Panc1 (cell line): ENCODE measurements at regions not wholly inside any gene's neighbourhood (a gene's known extent, or its start where the extent isn't known, plus 50 kb on each side); places are given as distances from the start of the nearest gene placed in this dataset.

ENCODE experiments used
- ATAC-seq: fragments of 200-7000 bp; cut with Tn5 transposase; 2 replicates; pipeline ENCODE4 v1.9.1; 2020; ENCODE audit warnings: mild to moderate bottlenecking, moderate library complexity
- BruUV-seq: library from RNA; stranded (reverse); fragments of 400-500 nt; replicated peaks from 2 replicates; lab custom pipeline; 2021; lab: Mats Ljungman, UMichigan
- CTCF ChIA-PET: fragments of 300-600 bp; sonication (Branson Sonifier 250); formaldehyde crosslinking; loops from one replicate; lab custom pipeline; 2022; ENCODE audit warnings: antibody characterized with exemption; lab: Charles Lee
- POLR2A ChIA-PET: fragments of 300-600 bp; sonication (Branson Sonifier 250); formaldehyde crosslinking; loops from one replicate; lab custom pipeline; 2022; ENCODE audit warnings: antibody characterized with exemption; lab: Charles Lee
- DNase-seq: peaks from one replicate; pipeline ENCODE4 v3.0.0-alpha.2; 2010; ENCODE audit warnings: low read depth, low spot score
- H3K27ac ChIP-seq: 2 replicates; pipeline ENCODE4 v1.5.1; 2011; ENCODE audit warnings: mild to moderate bottlenecking, low read length, inconsistent platforms
- H3K27me3 ChIP-seq: fragments of 200-500 bp; sonication (Bioruptor generic); 2 replicates; pipeline ENCODE4 v1.6.0; 2014; ENCODE audit warnings: low read length, inconsistent platforms; ENCODE audit not compliant: control insufficient read depth, insufficient read depth
- H3K36me3 ChIP-seq: fragments of 200-500 bp; sonication (Bioruptor generic); 2 replicates; pipeline ENCODE4 v1.5.1; 2014; ENCODE audit warnings: inconsistent platforms, mild to moderate bottlenecking, low read length, moderate library complexity; ENCODE audit not compliant: control insufficient read depth, insufficient read depth
- H3K4me1 ChIP-seq: 2 replicates; pipeline ENCODE4 v1.5.1; 2011; ENCODE audit warnings: inconsistent platforms, mild to moderate bottlenecking, low read length, moderate library complexity; ENCODE audit not compliant: control insufficient read depth, insufficient read depth
- H3K4me3 ChIP-seq, 2 experiments: 2 replicates each; pipeline ENCODE4 v1.5.1; 2011 to 2012; ENCODE audit warnings: low read depth in 2 of 2, low read length in 2 of 2, mild to moderate bottlenecking in 2 of 2, inconsistent platforms in 1 of 2, moderate library complexity in 1 of 2
- H3K9me3 ChIP-seq: fragments of 200-500 bp; sonication (Bioruptor generic); 2 replicates; pipeline ENCODE4 v1.5.1; 2014; ENCODE audit warnings: low read depth, mild to moderate bottlenecking, inconsistent platforms, low read length, moderate library complexity; ENCODE audit not compliant: control insufficient read depth, insufficient read depth
- CTCF ChIP-seq: fragments of 450-650 bp; IDR thresholded peaks from 2 replicates; pipeline ENCODE4 v1.5.1; 2017; ENCODE audit warnings: mild to moderate bottlenecking
- POLR2AphosphoS5 ChIP-seq: IDR thresholded peaks from 2 replicates; pipeline ENCODE4 v1.6.1; 2012; ENCODE audit warnings: mild to moderate bottlenecking, low read depth, low read length, moderate library complexity
- REST ChIP-seq, 2 experiments: IDR thresholded peaks; 2 replicates each; pipeline ENCODE4 v1.6.1; 2011 to 2012; ENCODE audit warnings: low read depth in 2 of 2, control low read depth in 1 of 2, low read length in 1 of 2, mild to moderate bottlenecking in 1 of 2, moderate library complexity in 1 of 2; ENCODE audit not compliant: insufficient read depth in 1 of 2
- SIN3A ChIP-seq: IDR thresholded peaks from 2 replicates; pipeline ENCODE4 v1.6.1; 2012; ENCODE audit warnings: low read depth, mild to moderate bottlenecking, low read length, moderate library complexity, borderline replicate concordance; ENCODE audit not compliant: insufficient read depth
- TCF7L2 ChIP-seq: IDR thresholded peaks from 2 replicates; pipeline ENCODE4 v1.6.1; 2011; ENCODE audit warnings: mild to moderate bottlenecking, low read depth, low read length, inconsistent platforms
- in situ Hi-C: cut with HindIII; loops from 2 replicates; pipeline ENCODE4 v1.10.0; 2016; ENCODE audit warnings: low sequenced_read_pairs, low pct_unique_long_range_greater_than_20kb
- intact Hi-C: fragments of 100-400 bp; cut with micrococcal nuclease; formaldehyde crosslinking; loops from one replicate; pipeline ENCODE4 v1.10.0; 2022; ENCODE audit not compliant: unreplicated experiment

DNA sequence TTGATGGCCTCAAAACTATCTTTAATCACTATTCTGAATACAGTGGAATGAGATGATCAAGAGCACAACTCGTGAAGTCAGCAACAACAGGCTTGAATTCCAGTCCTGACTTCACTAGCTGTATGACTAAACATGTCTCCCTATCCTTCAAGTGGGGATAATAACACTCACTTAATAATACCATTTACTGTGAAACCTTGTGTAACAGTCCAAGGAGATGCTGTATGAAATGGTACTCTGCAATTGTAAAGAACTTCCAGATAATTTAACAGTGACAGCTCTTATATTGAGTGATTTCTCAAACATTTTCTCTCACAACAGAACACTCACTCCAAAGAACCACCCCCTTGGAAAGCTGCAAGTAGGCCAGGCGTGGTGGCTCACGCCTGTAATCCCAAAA is 823.1 kb downstream of the DIAPH3 start:
- Histone ChIP-seq H3K4me1 (no peaks in the 10 kb centered on the region), H3K36me3 (no peaks in the 10 kb centered on the region), H3K27ac (no peak overlapping the region), H3K27me3 (no peaks in the 10 kb centered on the region), H3K4me3 (no peak overlapping the region), H3K9me3 (no peaks in the 10 kb centered on the region)
- no peak for DNase-seq
- ChIA-PET CTCF (no interaction called here), POLR2A (no interaction called here)
- in situ Hi-C loops = no loop called here
- no peak for TF ChIP-seq POLR2AphosphoS5
- TF ChIP-seq SIN3A = no peak
- TF ChIP-seq CTCF = no peak
- TF ChIP-seq REST (IDR thresholded peaks at IDR 0.05; ENCODE audit: insufficient read depth in 1 of 2, low read depth in 2 of 2, low read length in 1 of 2) = no peak
- TF ChIP-seq TCF7L2 = no peak
- BruUV-seq = no TSS peak
- intact Hi-C loops = no loop called here
- no peak for ATAC-seq

- no peak overlapping the region for H3K27ac ChIP-seq
- H3K9me3 ChIP-seq = no peaks in the 10 kb centered on the region
- in situ Hi-C loops (no loop called here), intact Hi-C loops (no loop called here)
- ChIA-PET CTCF (interaction anchor here (0.5 kb wide), 1 partner anchor 106 kb away, joined by 3 read pairs; no protein-coding TSS in a partner anchor), POLR2A (no interaction called here)
- ATAC-seq (no peak), DNase-seq (no peak)
- BruUV-seq = no TSS peak
- no peaks in the 10 kb centered on the region for H3K27me3 ChIP-seq
- no peak overlapping the region for H3K4me3 ChIP-seq
- TF ChIP-seq TCF7L2 (no peak), CTCF (no peak), POLR2AphosphoS5 (no peak), SIN3A (no peak), REST (IDR thresholded peaks at IDR 0.05; ENCODE audit: insufficient read depth in 1 of 2, low read depth in 2 of 2, low read length in 1 of 2) (no peak)
- no peaks in the 10 kb centered on the region for H3K4me1 ChIP-seq
- no peaks in the 10 kb centered on the region for H3K36me3 ChIP-seq
These were observed 821.3 kb downstream of the DIAPH3 start for GRCh38 chr13:59342400-59342799.
